ENCODE measurements at regions not wholly inside any gene's neighbourhood (a gene's known extent, or its start where the extent isn't known, plus 50 kb on each side); places are given as distances from the start of the nearest gene placed in this dataset.

DNA sequence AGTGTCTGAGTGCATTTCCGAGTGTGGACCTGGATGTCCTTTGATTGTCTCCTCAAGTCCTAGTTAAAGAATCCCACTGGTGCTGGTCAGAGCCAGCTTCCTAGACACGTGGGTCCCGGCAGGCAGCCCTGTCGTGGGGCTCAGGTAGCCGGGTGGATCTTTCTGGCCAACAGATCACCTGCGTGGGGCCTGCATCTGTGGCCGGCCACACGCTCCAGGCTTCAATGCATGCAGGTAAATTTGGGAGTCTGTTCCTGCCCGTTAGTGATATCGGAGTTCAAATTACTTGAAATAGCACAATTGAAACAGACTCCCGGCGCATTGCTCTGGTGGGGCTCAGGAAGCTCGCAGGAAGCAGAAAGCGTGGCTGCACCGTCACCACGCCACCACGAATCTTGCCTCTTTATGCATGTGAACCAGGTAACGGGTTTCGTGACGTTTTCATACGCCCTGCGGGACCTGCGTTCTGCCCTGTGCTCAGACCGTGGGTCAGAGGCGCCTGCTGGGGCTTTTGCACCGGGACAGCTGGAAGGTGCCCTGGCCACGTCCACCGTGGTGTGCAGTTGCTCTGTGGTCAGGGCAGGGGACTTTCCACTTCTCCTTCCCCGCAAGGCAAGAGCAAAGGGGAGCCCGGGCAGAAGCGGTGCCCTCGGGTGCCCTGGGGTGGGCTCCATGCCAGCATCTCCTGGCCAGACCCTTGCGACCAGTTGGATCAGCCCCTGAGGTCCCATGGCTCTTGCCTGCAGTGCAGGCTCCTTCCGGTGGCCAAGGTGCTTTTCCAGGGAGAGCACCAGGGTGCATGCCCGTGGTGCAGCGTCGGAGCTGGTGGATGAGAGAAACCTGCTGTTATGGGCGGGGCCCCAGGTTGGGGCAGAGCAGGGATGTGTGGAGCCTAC lies 803.5 kb downstream of the BRD1 start:
- TF ChIP-seq PAX5 (IDR thresholded peaks at IDR 0.05; ENCODE audit: insufficient read depth, low read length, severe bottlenecking) = no peak
- TF ChIP-seq POU2F2 (IDR thresholded peaks at IDR 0.05; ENCODE audit: low read depth, low read length) = no peak
- TF ChIP-seq SPI1 (IDR thresholded peaks at IDR 0.05; ENCODE audit: low read depth, low read length) = no peak
- TF ChIP-seq POLR2A (IDR thresholded peaks at IDR 0.05; ENCODE audit: low read depth, low read length) = no peak
- TF ChIP-seq POLR2AphosphoS5 (IDR thresholded peaks at IDR 0.05; ENCODE audit: low read depth, low read length) = no peak
- no peak for TF ChIP-seq TAF1 (IDR thresholded peaks at IDR 0.05; ENCODE audit: low read depth, low read length)
- FAIRE-seq = no peak
- DNase-seq (ENCODE audit: insufficient read length, low spot score) = no peak

GRCh38 chr22:49023161-49023878 lies 804.4 kb downstream of the BRD1 start:
- DNase-seq (ENCODE audit: insufficient read length, low spot score) (no peak), FAIRE-seq (no peak)
- TF ChIP-seq POLR2A (IDR thresholded peaks at IDR 0.05; ENCODE audit: low read depth, low read length) = no peak

- TF ChIP-seq POLR2A (IDR thresholded peaks at IDR 0.05; ENCODE audit: low read depth, low read length) (no peak), SPI1 (IDR thresholded peaks at IDR 0.05; ENCODE audit: low read depth, low read length) (no peak), POLR2AphosphoS5 (IDR thresholded peaks at IDR 0.05; ENCODE audit: low read depth, low read length) (no peak), PAX5 (IDR thresholded peaks at IDR 0.05; ENCODE audit: insufficient read depth, low read length, severe bottlenecking) (no peak), POU2F2 (IDR thresholded peaks at IDR 0.05; ENCODE audit: low read depth, low read length) (no peak), TAF1 (IDR thresholded peaks at IDR 0.05; ENCODE audit: low read depth, low read length) (no peak)
- no peak for DNase-seq (ENCODE audit: insufficient read length, low spot score)
- no peak for FAIRE-seq
Measured at GRCh38 chr22:49022816-49023160, 804.9 kb downstream of the BRD1 start.

- no peak for TF ChIP-seq SPI1 (IDR thresholded peaks at IDR 0.05; ENCODE audit: low read depth, low read length)
- TF ChIP-seq POLR2AphosphoS5 (IDR thresholded peaks at IDR 0.05; ENCODE audit: low read depth, low read length) = no peak
- no peak for TF ChIP-seq TAF1 (IDR thresholded peaks at IDR 0.05; ENCODE audit: low read depth, low read length)
- TF ChIP-seq PAX5 (IDR thresholded peaks at IDR 0.05; ENCODE audit: insufficient read depth, low read length, severe bottlenecking) = no peak
- TF ChIP-seq POU2F2 (IDR thresholded peaks at IDR 0.05; ENCODE audit: low read depth, low read length) = no peak
- no peak for TF ChIP-seq POLR2A (IDR thresholded peaks at IDR 0.05; ENCODE audit: low read depth, low read length)
- FAIRE-seq (no peak), DNase-seq (ENCODE audit: insufficient read length, low spot score) (no peak)
Measured at GRCh38 chr22:49021926-49022815, 805.5 kb downstream of the BRD1 start.

DNA sequence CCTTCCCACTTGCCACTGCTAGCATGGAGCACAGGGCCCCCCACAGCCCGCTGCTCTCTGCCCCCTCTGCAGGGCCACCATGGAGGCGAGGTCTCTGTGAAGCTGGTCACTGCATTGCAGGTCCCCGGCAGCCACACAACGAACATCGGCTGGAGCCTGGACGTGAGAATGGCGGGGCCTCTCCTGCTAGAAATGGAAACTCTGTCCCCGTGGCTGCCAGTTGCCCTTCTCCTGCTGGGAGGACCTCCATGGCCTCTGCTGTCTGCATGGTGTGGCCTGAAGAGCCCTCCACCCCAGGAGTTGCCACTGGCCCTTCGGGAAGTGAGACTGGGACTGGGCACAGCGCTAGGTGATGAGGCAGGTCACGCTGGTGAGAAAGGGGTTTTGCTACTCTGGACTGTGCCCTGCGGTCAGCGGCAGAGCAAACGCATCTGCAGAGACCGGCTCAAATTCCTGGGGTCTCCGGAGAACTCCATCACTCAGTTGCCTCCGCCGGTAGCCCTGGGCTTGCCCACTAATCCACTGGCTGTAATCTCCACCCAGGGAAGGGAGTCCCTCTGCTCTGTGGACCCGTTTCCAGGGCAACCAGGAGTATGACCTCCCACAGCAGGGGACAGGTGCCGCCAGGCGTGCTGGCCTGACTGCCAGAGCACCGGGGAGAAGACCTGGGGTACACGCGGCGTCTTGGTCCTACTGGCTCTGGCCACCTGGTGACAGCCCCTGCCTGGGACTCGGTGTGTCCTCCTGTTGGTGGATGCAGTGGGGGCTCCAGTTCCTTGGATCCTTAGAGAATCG lies 806.3 kb downstream of the BRD1 start:
- no peak for TF ChIP-seq POU2F2 (IDR thresholded peaks at IDR 0.05; ENCODE audit: low read depth, low read length)
- no peak for TF ChIP-seq POLR2A (IDR thresholded peaks at IDR 0.05; ENCODE audit: low read depth, low read length)
- no peak for TF ChIP-seq TAF1 (IDR thresholded peaks at IDR 0.05; ENCODE audit: low read depth, low read length)
- TF ChIP-seq PAX5 (IDR thresholded peaks at IDR 0.05; ENCODE audit: insufficient read depth, low read length, severe bottlenecking) = no peak
- no peak for TF ChIP-seq SPI1 (IDR thresholded peaks at IDR 0.05; ENCODE audit: low read depth, low read length)
- TF ChIP-seq POLR2AphosphoS5 (IDR thresholded peaks at IDR 0.05; ENCODE audit: low read depth, low read length) = no peak
- no peak for FAIRE-seq
- no peak for DNase-seq (ENCODE audit: insufficient read length, low spot score)

GRCh38 chr22:49019737-49020713 lies 807.6 kb downstream of the BRD1 start:
- no peak for DNase-seq (ENCODE audit: insufficient read length, low spot score)
- TF ChIP-seq TAF1 (IDR thresholded peaks at IDR 0.05; ENCODE audit: low read depth, low read length) (no peak), POLR2A (IDR thresholded peaks at IDR 0.05; ENCODE audit: low read depth, low read length) (no peak), PAX5 (IDR thresholded peaks at IDR 0.05; ENCODE audit: insufficient read depth, low read length, severe bottlenecking) (no peak), POU2F2 (IDR thresholded peaks at IDR 0.05; ENCODE audit: low read depth, low read length) (no peak), POLR2AphosphoS5 (IDR thresholded peaks at IDR 0.05; ENCODE audit: low read depth, low read length) (no peak), SPI1 (IDR thresholded peaks at IDR 0.05; ENCODE audit: low read depth, low read length) (no peak)
- FAIRE-seq = no peak

DNA sequence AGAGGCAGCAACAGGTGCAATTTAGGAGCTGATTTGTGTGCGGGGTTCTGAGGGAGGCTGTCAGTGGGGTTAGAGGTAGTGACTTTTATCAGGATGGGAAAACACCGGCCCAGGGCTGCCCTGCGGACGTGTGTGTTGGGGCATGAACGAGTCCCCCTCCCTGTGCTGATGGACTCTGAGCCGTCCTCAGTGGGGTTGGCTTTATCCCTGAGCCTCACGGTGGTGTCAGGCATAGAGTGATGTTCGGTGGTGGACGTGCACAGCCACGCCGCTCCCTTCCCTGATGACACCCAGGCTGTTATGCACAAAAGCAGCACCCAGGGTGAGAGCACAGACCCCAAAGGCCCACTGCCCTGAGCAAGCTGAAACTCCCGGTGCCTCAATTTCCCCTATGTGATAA lies 809.1 kb downstream of the BRD1 start:
- TF ChIP-seq TAF1 (IDR thresholded peaks at IDR 0.05; ENCODE audit: low read depth, low read length) (no peak), PAX5 (IDR thresholded peaks at IDR 0.05; ENCODE audit: insufficient read depth, low read length, severe bottlenecking) (no peak), SPI1 (IDR thresholded peaks at IDR 0.05; ENCODE audit: low read depth, low read length) (no peak)
- FAIRE-seq (no peak), DNase-seq (ENCODE audit: insufficient read length, low spot score) (no peak)

Measured in GM12891 (cell line).